ENCODE measurements at regions not wholly inside any gene's neighbourhood (a gene's known extent, or its start where the extent isn't known, plus 50 kb on each side); places are given as distances from the start of the nearest gene placed in this dataset.

GRCh38 chr3:27557411-27557810 lies 73.2 kb upstream of the SLC4A7 start:
- TF ChIP-seq CTCF (tag by site-specific recombination; IDR thresholded peaks at IDR 0.05) (no peak), ZNF580 (tag by site-specific recombination; IDR thresholded peaks at IDR 0.05) (no peak), ZNF211 (tag by site-specific recombination; IDR thresholded peaks at IDR 0.05; ENCODE audit: low read depth) (no peak), ZNF530 (tag by site-specific recombination; IDR thresholded peaks at IDR 0.05; ENCODE audit: low read depth) (no peak), ZFP37 (tag by site-specific recombination; IDR thresholded peaks at IDR 0.05) (no peak), ZSCAN30 (tag by site-specific recombination; IDR thresholded peaks at IDR 0.05) (no peak), ZNF274 (IDR thresholded peaks at IDR 0.05; ENCODE audit: low read length) (no peak), ZNF274 (tag by site-specific recombination; IDR thresholded peaks at IDR 0.05; ENCODE audit: borderline replicate concordance) (no peak), SP2 (tag by site-specific recombination; IDR thresholded peaks at IDR 0.05) (no peak), ZXDB (tag by site-specific recombination; IDR thresholded peaks at IDR 0.05) (no peak), OVOL3 (tag by site-specific recombination; IDR thresholded peaks at IDR 0.05) (no peak), ZNF354C (tag by site-specific recombination; IDR thresholded peaks at IDR 0.05; ENCODE audit: borderline replicate concordance, low read depth) (no peak), ZNF629 (tag by site-specific recombination; IDR thresholded peaks at IDR 0.05) (no peak), PRDM1 (tag by site-specific recombination; IDR thresholded peaks at IDR 0.05) (no peak), REST (tag by site-specific recombination; IDR thresholded peaks at IDR 0.05) (no peak)

Measured in HEK293 (cell line).